B cell (primary cell): ENCODE measurements at regions not wholly inside any gene's neighbourhood (a gene's known extent, or its start where the extent isn't known, plus 50 kb on each side); places are given as distances from the start of the nearest gene placed in this dataset.

Experiments
- ATAC-seq: fragments of 200-7000 bp; cut with Tn5 transposase; one replicate; pipeline ENCODE4 v1.10.0; 2021; ENCODE audit warnings: low read depth, mild to moderate bottlenecking, moderate number of reproducible peaks, moderate library complexity
- CTCF ChIA-PET: fragments of 350-600 bp; sonication (Branson Sonifier 250); formaldehyde crosslinking; loops from one replicate; lab custom pipeline; 2021; ENCODE audit warnings: antibody characterized with exemption, inconsistent platforms; lab: Charles Lee
- POLR2A ChIA-PET: fragments of 350-600 bp; sonication (Branson Sonifier 250); formaldehyde crosslinking; loops from one replicate; lab custom pipeline; 2021; ENCODE audit warnings: antibody characterized with exemption; lab: Charles Lee
- DNase-seq: peaks from one replicate; pipeline ENCODE4 v3.0.0; 2013
- H2AFZ ChIP-seq: 2 replicates; pipeline ENCODE4 v1.6.1; 2012; ENCODE audit warnings: mild to moderate bottlenecking, low read depth, low read length; ENCODE audit not compliant: insufficient read depth, poor library complexity, severe bottlenecking
- H3K27ac ChIP-seq, 2 donors: 1 replicate in 1 of 2; 2 replicates in 1 of 2; pipeline ENCODE4 v1.5.1; 2012 to 2013; ENCODE audit warnings: low read length in 2 of 2, mild to moderate bottlenecking in 2 of 2, moderate library complexity in 1 of 2
- H3K27me3 ChIP-seq, 4 experiments: fragments of 200-600 bp in 1 of 4; sonication (generic) in 1 of 4; replicated peaks in 1 of 4; 1 replicate in 2 of 4; 2 replicates in 2 of 4; pipeline versions ENCODE4 v1.6.1 to v1.7.0; 2013 to 2016; ENCODE audit warnings: low read length in 3 of 4, mild to moderate bottlenecking in 2 of 4, mixed read lengths in 1 of 4, moderate library complexity in 1 of 4; ENCODE audit not compliant: insufficient read depth in 4 of 4, control insufficient read depth in 3 of 4; ENCODE audit errors: control extremely low read depth in 1 of 4
- H3K36me3 ChIP-seq, 2 experiments: replicated peaks in 1 of 2; 1 replicate in 1 of 2; 2 replicates in 1 of 2; pipeline versions ENCODE4 v1.6.1 to v1.7.1; 2013; ENCODE audit warnings: low read length in 1 of 2; ENCODE audit not compliant: insufficient read depth in 2 of 2, control insufficient read depth in 1 of 2; ENCODE audit errors: control extremely low read depth in 1 of 2, extremely low read depth in 1 of 2
- H3K4me1 ChIP-seq, 2 donors: fragments of 200-600 bp in 1 of 2; sonication (generic) in 1 of 2; 1 replicate in 1 of 2; 2 replicates in 1 of 2; pipeline versions ENCODE4 v1.5.1 to v1.6.1; 2013 to 2017; ENCODE audit warnings: low read length in 2 of 2; ENCODE audit not compliant: control insufficient read depth in 2 of 2, insufficient read depth in 2 of 2
- H3K4me2 ChIP-seq: replicated peaks from 2 replicates; pipeline ENCODE3; 2012; ENCODE audit warnings: mild to moderate bottlenecking, low read depth, low read length; ENCODE audit not compliant: poor library complexity, severe bottlenecking
- H3K4me3 ChIP-seq, 5 experiments: fragments of 200-600 bp in 1 of 5; sonication (generic) in 1 of 5; 1 replicate in 3 of 5; 2 replicates in 2 of 5; pipeline versions ENCODE4 v1.5.1 to v1.7.0; 2011 to 2016; ENCODE audit warnings: low read length in 4 of 5, mild to moderate bottlenecking in 4 of 5, low read depth in 2 of 5, control low read depth in 1 of 5, moderate library complexity in 1 of 5; ENCODE audit not compliant: insufficient read depth in 1 of 5; ENCODE audit errors: control extremely low read depth in 1 of 5, extremely low read depth in 1 of 5
- H3K79me2 ChIP-seq: fragments of 200-600 bp; sonication (generic); one replicate; pipeline ENCODE4 v1.6.0; 2016; ENCODE audit warnings: low read length; ENCODE audit not compliant: control insufficient read depth, insufficient read depth
- H3K9ac ChIP-seq: fragments of 200-600 bp; sonication (generic); 2 replicates; pipeline ENCODE4 v1.6.1; 2017; ENCODE audit warnings: mild to moderate bottlenecking, low read length, moderate library complexity
- H3K9me3 ChIP-seq, 3 donors: one replicate each; pipeline versions ENCODE4 v1.6.1 to v1.7.1; 2013; ENCODE audit warnings: low read length in 2 of 3; ENCODE audit not compliant: control insufficient read depth in 2 of 3, insufficient read depth in 1 of 3; ENCODE audit errors: control extremely low read depth in 1 of 3
- H4K20me1 ChIP-seq: 2 replicates; pipeline ENCODE4 v1.6.0; 2012; ENCODE audit warnings: mild to moderate bottlenecking, low read length; ENCODE audit not compliant: insufficient read depth, control insufficient read depth, poor library complexity, severe bottlenecking
- H3K27ac Mint-ChIP-seq: one replicate; pipeline ENCODE4 v1.8.0; 2021; ENCODE audit warnings: mixed read lengths
- H3K27me3 Mint-ChIP-seq: one replicate; pipeline ENCODE4 v1.8.0; 2021; ENCODE audit warnings: mixed read lengths
- H3K4me1 Mint-ChIP-seq: one replicate; pipeline ENCODE4 v1.8.0; 2021; ENCODE audit warnings: mixed read lengths
- H3K4me3 Mint-ChIP-seq: one replicate; pipeline ENCODE4 v1.8.0; 2021; ENCODE audit warnings: mixed read lengths
- H3K9me3 Mint-ChIP-seq: one replicate; pipeline ENCODE4 v1.8.0; 2022; ENCODE audit warnings: mixed read lengths; ENCODE audit not compliant: insufficient read depth
- EZH2 ChIP-seq: IDR thresholded peaks from 2 replicates; pipeline ENCODE4 v1.6.1; 2012; ENCODE audit warnings: borderline replicate concordance, low read depth, mild to moderate bottlenecking, moderate library complexity, low read length; ENCODE audit not compliant: insufficient read depth, poor library complexity, severe bottlenecking
- WGBS: methylation state at CpG from one replicate; pipeline ENCODE4 v1.1.5; 2013; ENCODE audit warnings: missing lambda C conversion rate; ENCODE audit not compliant: insufficient coverage; 5-methylcytosine and 5-hydroxymethylcytosine counted together
- intact Hi-C: fragments of 100-400 bp; cut with micrococcal nuclease; formaldehyde crosslinking; loops from one replicate; pipeline ENCODE4 v1.10.0; 2022
- TF ChIP-seq, protein P1 (sequence below): fragments of 200-600 bp; IDR thresholded peaks from one replicate; pipeline ENCODE4 v1.8.0; 2022; ENCODE audit warnings: antibody characterized with exemption, mild to moderate bottlenecking

DNA sequence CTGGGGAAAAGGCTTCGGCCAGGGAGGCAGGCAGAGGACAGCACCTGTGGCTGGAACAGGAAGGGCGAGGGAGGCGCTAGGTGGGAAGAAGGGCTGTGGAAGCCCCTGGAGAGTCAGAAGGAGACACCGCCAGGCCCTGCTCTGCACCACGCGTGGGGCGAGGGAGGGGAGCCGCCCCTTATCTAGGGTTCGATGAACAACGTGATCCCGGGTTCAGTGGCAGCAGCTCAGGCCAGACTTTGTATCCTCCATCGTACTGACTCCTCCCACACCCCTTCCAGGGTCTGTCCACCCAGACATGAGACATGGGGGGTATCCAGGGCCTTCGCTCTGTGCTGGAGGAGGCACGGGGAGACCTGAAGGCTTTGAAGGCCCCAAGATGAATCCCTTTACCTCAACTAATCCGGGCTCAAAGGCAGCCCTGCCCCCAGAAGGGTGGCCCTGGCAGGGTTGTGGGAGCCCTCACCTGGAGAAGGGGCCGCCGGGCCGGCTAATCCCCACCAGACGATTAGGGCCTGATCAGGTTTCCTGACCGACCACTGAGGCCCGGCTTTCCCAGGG lies 110.8 kb downstream of the PDGFA start:
- Histone ChIP-seq H3K9ac (no peak overlapping the region), H3K4me2 (no peak overlapping the region), H3K27ac (no peak overlapping the region), H3K79me2 (no peaks in the 10 kb centered on the region), H3K4me1 (peaks cover 0 to 3% of the 10 kb centered on the region in 2 donors), H4K20me1 (no peaks in the 10 kb centered on the region), H3K9me3 (peaks cover 0 to 3% (median 0%) of the 10 kb centered on the region in 3 donors), H2AFZ (no peak overlapping the region), H3K4me3 (no peak overlapping the region), H3K36me3 (no peaks in the 10 kb centered on the region), H3K27me3 (no peaks in the 10 kb centered on the region)
- Mint-ChIP-seq H3K27me3 (peaks cover 5% of the 10 kb centered on the region), H3K4me3 (no peak overlapping the region), H3K27ac (no peak overlapping the region), H3K4me1 (peaks cover 4% of the 10 kb centered on the region), H3K9me3 (no peaks in the 10 kb centered on the region)
- CTCF ChIA-PET: no interaction called here
- TF ChIP-seq EZH2: no peak
- TF ChIP-seq, protein P1, sequence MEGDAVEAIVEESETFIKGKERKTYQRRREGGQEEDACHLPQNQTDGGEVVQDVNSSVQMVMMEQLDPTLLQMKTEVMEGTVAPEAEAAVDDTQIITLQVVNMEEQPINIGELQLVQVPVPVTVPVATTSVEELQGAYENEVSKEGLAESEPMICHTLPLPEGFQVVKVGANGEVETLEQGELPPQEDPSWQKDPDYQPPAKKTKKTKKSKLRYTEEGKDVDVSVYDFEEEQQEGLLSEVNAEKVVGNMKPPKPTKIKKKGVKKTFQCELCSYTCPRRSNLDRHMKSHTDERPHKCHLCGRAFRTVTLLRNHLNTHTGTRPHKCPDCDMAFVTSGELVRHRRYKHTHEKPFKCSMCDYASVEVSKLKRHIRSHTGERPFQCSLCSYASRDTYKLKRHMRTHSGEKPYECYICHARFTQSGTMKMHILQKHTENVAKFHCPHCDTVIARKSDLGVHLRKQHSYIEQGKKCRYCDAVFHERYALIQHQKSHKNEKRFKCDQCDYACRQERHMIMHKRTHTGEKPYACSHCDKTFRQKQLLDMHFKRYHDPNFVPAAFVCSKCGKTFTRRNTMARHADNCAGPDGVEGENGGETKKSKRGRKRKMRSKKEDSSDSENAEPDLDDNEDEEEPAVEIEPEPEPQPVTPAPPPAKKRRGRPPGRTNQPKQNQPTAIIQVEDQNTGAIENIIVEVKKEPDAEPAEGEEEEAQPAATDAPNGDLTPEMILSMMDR: no peak
- POLR2A ChIA-PET: no interaction called here
- ATAC-seq (no peak), DNase-seq (no peak)
- WGBS: 92% methylated on average over 21 of the region's 21 CpGs
- intact Hi-C loops: no loop called here

DNA sequence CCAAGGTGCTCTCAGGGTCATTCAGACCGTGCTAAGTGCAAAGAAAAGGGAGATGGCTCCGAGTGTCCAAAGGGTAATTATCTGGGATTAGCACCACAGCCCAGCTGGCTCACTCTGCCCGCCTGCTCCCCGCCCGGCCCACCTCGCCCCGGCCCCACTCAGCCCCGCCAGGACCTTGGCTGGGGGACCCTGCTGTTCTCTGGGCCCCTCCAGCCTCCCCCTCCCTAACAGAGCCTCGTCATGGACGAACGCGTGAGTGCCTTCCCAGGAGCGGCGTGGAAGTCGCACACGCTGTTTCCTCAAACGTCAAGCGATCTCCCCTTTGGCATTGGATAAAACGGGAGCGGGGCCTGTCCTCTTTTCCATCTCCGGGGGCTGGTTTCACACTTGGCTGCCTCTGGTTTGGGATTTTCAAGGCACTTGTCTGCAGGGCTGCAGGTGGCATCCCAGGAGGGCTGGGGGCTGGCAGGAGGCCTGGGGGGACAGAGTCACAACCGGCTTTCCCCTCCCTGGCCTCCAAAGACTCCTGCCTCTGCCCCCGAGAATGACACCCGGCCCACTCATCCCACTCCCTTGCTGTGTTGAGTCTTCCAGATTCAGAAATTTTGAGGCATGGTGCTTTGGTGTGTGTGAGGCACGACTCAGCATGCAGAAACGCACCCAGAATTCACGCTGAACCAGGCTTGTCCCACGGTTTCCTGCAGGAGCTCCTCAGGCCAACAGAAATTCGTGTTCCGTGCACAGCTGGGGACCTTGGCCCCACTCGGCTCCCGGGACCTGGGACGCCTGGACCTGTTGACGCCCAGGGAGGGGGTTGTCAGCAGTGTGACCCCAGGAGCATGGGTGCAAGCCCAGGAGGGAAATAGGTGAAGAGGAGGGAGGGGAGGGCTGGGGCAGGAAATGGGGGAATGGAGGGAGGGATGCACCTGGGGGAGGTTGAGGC lies 110.0 kb downstream of the PDGFA start:
- Histone ChIP-seq H4K20me1 (no peaks in the 10 kb centered on the region), H3K4me3 (no peak overlapping the region), H3K4me1 (peaks cover 0 to 3% of the 10 kb centered on the region in 2 donors), H3K9ac (no peak overlapping the region), H3K36me3 (no peaks in the 10 kb centered on the region), H3K9me3 (peaks cover 0 to 3% (median 0%) of the 10 kb centered on the region in 3 donors), H3K4me2 (no peak overlapping the region), H3K79me2 (no peaks in the 10 kb centered on the region), H2AFZ (no peak overlapping the region), H3K27ac (no peak overlapping the region), H3K27me3 (no peaks in the 10 kb centered on the region)
- DNase-seq: no peak
- H3K9me3 Mint-ChIP-seq: no peaks in the 10 kb centered on the region
- no peak for ATAC-seq
- H3K27ac Mint-ChIP-seq: no peak overlapping the region
- peaks cover 5% of the 10 kb centered on the region for H3K27me3 Mint-ChIP-seq
- no peak for TF ChIP-seq EZH2
- TF ChIP-seq, protein P1: no peak
- no peak overlapping the region for H3K4me3 Mint-ChIP-seq
- ChIA-PET POLR2A (no interaction called here), CTCF (no interaction called here)
- H3K4me1 Mint-ChIP-seq: peaks cover 4% of the 10 kb centered on the region
- WGBS: 74% methylated on average over 31 of the region's 34 CpGs
- intact Hi-C loops: no loop called here
